ENCODE measurements at regions not wholly inside any gene's neighbourhood (a gene's known extent, or its start where the extent isn't known, plus 50 kb on each side); places are given as distances from the start of the nearest gene placed in this dataset.

DNA sequence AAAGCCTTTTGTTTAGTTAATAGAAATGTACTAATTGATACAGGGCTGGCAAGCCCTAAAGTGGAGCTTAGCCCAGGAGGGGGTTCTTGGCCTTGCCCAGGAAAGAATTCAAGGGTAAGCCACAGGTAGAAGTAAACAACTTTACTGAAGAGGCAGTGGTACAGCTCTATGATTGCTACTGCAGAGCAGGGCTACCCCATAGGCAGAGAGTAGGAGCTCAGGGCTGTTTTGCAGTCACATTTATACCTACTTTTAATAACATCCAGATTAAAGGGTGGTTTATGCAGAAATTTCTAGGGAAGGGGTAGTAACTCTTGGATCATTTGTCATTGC is 680.4 kb upstream of the GJE1 start:
- DNase-seq (ENCODE audit: low read depth) = no peak
- H3K4me3 ChIP-seq (ENCODE audit: low read length) = no peak overlapping the region
- TF ChIP-seq, protein P1, sequence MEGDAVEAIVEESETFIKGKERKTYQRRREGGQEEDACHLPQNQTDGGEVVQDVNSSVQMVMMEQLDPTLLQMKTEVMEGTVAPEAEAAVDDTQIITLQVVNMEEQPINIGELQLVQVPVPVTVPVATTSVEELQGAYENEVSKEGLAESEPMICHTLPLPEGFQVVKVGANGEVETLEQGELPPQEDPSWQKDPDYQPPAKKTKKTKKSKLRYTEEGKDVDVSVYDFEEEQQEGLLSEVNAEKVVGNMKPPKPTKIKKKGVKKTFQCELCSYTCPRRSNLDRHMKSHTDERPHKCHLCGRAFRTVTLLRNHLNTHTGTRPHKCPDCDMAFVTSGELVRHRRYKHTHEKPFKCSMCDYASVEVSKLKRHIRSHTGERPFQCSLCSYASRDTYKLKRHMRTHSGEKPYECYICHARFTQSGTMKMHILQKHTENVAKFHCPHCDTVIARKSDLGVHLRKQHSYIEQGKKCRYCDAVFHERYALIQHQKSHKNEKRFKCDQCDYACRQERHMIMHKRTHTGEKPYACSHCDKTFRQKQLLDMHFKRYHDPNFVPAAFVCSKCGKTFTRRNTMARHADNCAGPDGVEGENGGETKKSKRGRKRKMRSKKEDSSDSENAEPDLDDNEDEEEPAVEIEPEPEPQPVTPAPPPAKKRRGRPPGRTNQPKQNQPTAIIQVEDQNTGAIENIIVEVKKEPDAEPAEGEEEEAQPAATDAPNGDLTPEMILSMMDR (IDR thresholded peaks at IDR 0.05; ENCODE audit: insufficient read depth, low read depth, low read length, missing control alignments) = no peak

DNA sequence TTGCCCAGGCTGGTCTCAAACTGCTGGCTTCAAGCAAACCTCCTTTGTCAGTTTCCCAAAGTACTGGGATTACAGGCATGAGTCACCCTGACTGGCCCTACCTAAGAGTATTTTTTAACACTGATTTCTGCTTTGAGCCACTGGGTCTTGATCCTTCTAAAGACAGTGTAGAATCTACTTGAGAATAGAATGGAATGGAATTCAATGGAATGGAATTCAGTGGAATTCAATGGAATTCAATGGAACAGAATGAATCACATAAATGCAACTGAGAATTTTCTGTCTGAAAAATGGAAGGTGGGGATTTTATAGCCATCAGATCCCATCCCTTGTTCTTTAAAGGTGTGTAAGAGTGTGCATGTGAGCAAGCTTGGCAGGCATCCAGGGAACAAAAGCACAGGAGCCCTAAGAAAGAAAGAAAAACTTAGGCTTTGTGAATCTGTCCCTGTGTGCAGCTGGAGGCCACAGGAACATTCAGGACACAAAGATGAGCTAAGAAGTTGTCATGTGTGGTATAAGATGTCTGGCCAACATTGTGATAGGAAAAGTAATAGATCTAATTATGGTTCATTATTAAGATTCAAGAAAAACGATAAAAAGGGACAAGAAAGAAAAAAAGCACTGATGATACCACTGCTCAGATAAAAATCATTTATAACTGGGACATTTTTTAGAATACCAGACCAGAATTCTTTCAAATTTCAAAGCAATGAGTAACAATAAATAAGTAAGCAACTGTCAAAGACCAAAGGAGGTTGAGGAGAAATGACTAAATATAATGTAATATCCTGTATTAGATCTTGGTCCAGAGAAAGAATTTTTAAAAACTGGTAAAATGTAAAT is 681.0 kb upstream of the GJE1 start:
- peak; percentile 41 for DNase-seq (ENCODE audit: low read depth)
- H3K4me3 ChIP-seq (ENCODE audit: low read length) = no peak overlapping the region
- TF ChIP-seq, protein P1 (IDR thresholded peaks at IDR 0.05; ENCODE audit: insufficient read depth, low read depth, low read length, missing control alignments) = no peak

DNA sequence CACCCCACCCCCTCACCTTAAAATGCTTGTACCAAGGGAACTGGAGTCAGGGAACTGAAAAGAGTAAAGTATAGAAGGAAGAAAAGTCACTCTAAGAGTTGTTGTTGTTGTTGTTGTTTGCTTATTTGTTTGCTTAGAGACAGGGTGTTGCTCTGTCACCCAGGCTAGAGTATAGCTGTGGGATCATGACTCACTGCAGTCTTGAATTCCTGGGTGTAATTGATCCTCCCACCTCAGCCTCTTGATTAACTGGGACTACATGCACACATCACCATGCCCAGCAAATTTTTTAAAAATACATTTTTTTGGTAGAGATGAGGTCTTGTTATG is 681.6 kb upstream of the GJE1 start:
- no peak overlapping the region for H3K4me3 ChIP-seq (ENCODE audit: low read length)
- TF ChIP-seq, protein P1 (IDR thresholded peaks at IDR 0.05; ENCODE audit: insufficient read depth, low read depth, low read length, missing control alignments) = no peak
- peak; percentile 60 for DNase-seq (ENCODE audit: low read depth)

DNA sequence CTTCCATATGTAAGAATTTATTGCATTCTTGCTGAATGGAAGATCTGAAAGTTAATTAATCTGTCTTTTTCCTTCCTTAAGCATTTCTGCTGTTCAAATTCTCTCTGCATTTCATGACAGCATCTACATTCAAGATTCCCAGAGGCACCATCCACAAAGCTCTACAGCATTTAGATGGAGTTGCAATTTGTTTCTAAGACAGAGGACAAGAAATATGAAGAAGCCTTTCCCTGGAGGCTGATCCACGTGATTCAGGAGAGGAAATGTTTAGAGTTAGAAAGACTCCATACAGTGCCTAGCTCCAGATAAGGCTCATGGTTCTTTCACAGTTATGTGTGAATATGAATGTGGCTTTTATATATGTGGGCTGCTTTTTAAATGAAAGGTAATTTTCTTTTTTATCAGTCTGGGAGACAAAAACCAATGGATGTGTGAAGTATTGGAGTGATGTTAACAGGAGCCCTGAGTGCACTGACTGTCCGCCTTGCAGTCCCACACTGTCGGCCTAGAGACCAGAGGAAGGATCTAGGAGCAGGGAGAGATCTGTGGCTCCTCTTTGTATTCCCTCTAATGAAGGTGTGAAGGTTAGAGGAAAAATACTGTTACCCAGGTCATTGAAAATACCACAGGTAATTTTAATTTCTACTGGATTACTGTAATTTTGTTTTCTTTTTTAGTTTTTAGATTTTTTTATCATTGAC is 686.6 kb upstream of the GJE1 start:
- TF ChIP-seq, protein P1 (IDR thresholded peaks at IDR 0.05; ENCODE audit: insufficient read depth, low read depth, low read length, missing control alignments) = no peak
- DNase-seq (ENCODE audit: low read depth) = no peak
- H3K4me3 ChIP-seq (ENCODE audit: low read length) = no peak overlapping the region

DNA sequence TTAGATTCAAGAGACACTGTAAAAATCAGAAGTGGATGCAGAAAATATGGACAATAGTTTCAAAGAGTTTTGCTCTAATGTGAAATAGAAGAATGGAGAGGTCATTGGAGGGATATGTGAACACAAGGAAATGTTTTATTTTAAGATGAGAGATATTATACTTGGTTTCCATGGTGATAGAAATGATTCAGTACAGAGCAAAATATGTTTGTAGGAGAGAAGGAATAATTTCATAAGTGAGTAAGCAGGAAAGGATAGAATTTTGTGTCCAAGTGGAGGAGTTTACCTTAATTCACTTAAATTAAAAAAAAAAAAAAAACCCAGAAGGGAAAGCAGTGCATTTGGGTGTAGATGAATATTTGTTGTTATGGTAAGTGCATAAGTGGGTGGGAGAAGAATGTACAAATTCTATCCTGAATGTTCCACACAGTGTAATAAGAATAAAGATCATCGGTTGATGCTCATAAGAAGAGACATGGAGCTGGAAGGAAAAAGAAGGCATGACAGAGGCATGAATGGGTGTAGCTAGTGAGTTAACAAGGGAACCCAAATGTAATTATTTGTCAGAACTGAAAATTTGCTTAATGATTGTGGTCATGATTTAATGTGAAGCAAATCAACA is 688.9 kb upstream of the GJE1 start:
- TF ChIP-seq, protein P1 (IDR thresholded peaks at IDR 0.05; ENCODE audit: insufficient read depth, low read depth, low read length, missing control alignments) = no peak
- H3K4me3 ChIP-seq (ENCODE audit: low read length) = no peak overlapping the region
- DNase-seq (ENCODE audit: low read depth) = no peak

DNA sequence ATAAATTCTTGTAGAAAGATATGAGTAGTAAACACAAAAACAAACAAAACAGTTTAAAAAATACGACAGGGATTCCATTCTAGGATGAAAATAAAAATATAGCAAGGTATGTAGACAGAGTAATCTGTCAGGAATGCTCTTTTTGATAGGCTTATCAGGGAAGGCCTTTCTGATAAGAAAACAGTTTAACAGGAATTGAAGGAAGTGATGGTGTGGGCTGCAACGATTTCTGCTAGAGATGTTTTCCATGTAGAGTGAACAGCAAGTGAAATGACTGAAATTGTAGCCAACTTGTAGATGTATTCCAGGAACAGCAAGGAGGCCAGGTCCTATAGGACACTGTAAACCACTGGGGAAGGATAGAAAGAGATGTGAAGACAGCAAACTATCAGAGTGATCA is 689.7 kb upstream of the GJE1 start:
- H3K4me3 ChIP-seq (ENCODE audit: low read length) = no peak overlapping the region
- no peak for DNase-seq (ENCODE audit: low read depth)
- TF ChIP-seq, protein P1 (IDR thresholded peaks at IDR 0.05; ENCODE audit: insufficient read depth, low read depth, low read length, missing control alignments) = no peak

Data from epithelial cell of esophagus (primary cell).